Trophoblast cell (in vitro differentiated cells and primary cell): ENCODE measurements at regions not wholly inside any gene's neighbourhood (a gene's known extent, or its start where the extent isn't known, plus 50 kb on each side); places are given as distances from the start of the nearest gene placed in this dataset.

Source experiments
- DNase-seq, 2 donors: peaks; one replicate each; pipeline ENCODE4 v3.0.0-alpha.2; 2016
- H2AFZ ChIP-seq: 2 replicates; pipeline ENCODE4 v1.6.1; 2013; ENCODE audit warnings: low read length, moderate library complexity, mild to moderate bottlenecking; ENCODE audit not compliant: insufficient read depth, poor library complexity
- H2AK5ac ChIP-seq: 2 replicates; pipeline ENCODE4 v1.6.1; 2013; ENCODE audit warnings: mild to moderate bottlenecking, low read length
- H2BK120ac ChIP-seq: 2 replicates; pipeline ENCODE4 v1.6.1; 2013; ENCODE audit warnings: low read length, mild to moderate bottlenecking, moderate library complexity; ENCODE audit not compliant: insufficient read depth, poor library complexity
- H2BK12ac ChIP-seq: 2 replicates; pipeline ENCODE4 v1.6.1; 2013; ENCODE audit warnings: mild to moderate bottlenecking, low read length, moderate library complexity
- H2BK5ac ChIP-seq: 2 replicates; pipeline ENCODE4 v1.6.1; 2013; ENCODE audit warnings: low read length, low read depth, moderate library complexity, mild to moderate bottlenecking; ENCODE audit not compliant: poor library complexity
- H3K14ac ChIP-seq: 2 replicates; pipeline ENCODE4 v1.6.1; 2013; ENCODE audit warnings: mild to moderate bottlenecking, low read length
- H3K18ac ChIP-seq: 2 replicates; pipeline ENCODE4 v1.6.1; 2013; ENCODE audit warnings: mild to moderate bottlenecking, low read length
- H3K23ac ChIP-seq: 2 replicates; pipeline ENCODE4 v1.6.1; 2013; ENCODE audit warnings: low read length
- H3K27ac ChIP-seq: 2 replicates; pipeline ENCODE4 v1.5.1; 2013; ENCODE audit warnings: low read depth, mild to moderate bottlenecking, inconsistent platforms, low read length, moderate library complexity
- H3K27me3 ChIP-seq: 2 replicates; pipeline ENCODE4 v1.6.1; 2013; ENCODE audit warnings: inconsistent platforms, mild to moderate bottlenecking, low read length, moderate library complexity; ENCODE audit not compliant: insufficient read depth
- H3K36me3 ChIP-seq, 2 experiments: 1 replicate in 1 of 2; 2 replicates in 1 of 2; pipeline ENCODE4 v1.6.1; 2013; ENCODE audit warnings: low read length in 2 of 2, mild to moderate bottlenecking in 2 of 2, moderate library complexity in 1 of 2; ENCODE audit not compliant: insufficient read depth in 2 of 2, control insufficient read depth in 1 of 2
- H3K4ac ChIP-seq: 2 replicates; pipeline ENCODE4 v1.6.1; 2013; ENCODE audit warnings: low read depth, mild to moderate bottlenecking, low read length, moderate library complexity
- H3K4me1 ChIP-seq, 2 experiments: 1 replicate in 1 of 2; 2 replicates in 1 of 2; pipeline ENCODE4 v1.6.1; 2013; ENCODE audit warnings: low read length in 2 of 2, mild to moderate bottlenecking in 2 of 2, moderate library complexity in 1 of 2; ENCODE audit not compliant: insufficient read depth in 2 of 2, control insufficient read depth in 1 of 2
- H3K4me2 ChIP-seq: 2 replicates; pipeline ENCODE4 v1.6.1; 2013; ENCODE audit warnings: inconsistent platforms, mild to moderate bottlenecking, low read length, moderate library complexity
- H3K4me3 ChIP-seq: 2 replicates; pipeline ENCODE4 v1.5.1; 2013; ENCODE audit warnings: mild to moderate bottlenecking, low read depth, low read length, inconsistent platforms
- H3K79me1 ChIP-seq: one replicate; pipeline ENCODE4 v1.6.1; 2013; ENCODE audit warnings: low read length
- H3K79me2 ChIP-seq: 2 replicates; pipeline ENCODE4 v1.6.1; 2013; ENCODE audit warnings: low read length, mild to moderate bottlenecking; ENCODE audit not compliant: control insufficient read depth, insufficient read depth, poor library complexity
- H3K9ac ChIP-seq: 2 replicates; pipeline ENCODE4 v1.6.1; 2013; ENCODE audit warnings: mild to moderate bottlenecking, low read length
- H3K9me3 ChIP-seq: 2 replicates; pipeline ENCODE4 v1.6.1; 2013; ENCODE audit warnings: low read depth, mild to moderate bottlenecking, control low read depth, inconsistent platforms, low read length; ENCODE audit not compliant: insufficient read depth
- H4K12ac ChIP-seq: 2 replicates; pipeline ENCODE4 v1.6.1; 2013; ENCODE audit warnings: low read depth, mild to moderate bottlenecking, low read length, moderate library complexity
- H4K8ac ChIP-seq: 2 replicates; pipeline ENCODE4 v1.6.1; 2013; ENCODE audit warnings: low read depth, mild to moderate bottlenecking, low read length, moderate library complexity
- H4K91ac ChIP-seq: one replicate; pipeline ENCODE4 v1.6.1; 2013; ENCODE audit warnings: low read depth, mild to moderate bottlenecking, low read length, moderate library complexity
- WGBS: extraction: QIAGEN DNeasy Blood & Tissue Kit; methylation state at CpG from one replicate; pipeline ENCODE4 v1.1.7; 2013; ENCODE audit warnings: missing lambda C conversion rate; ENCODE audit not compliant: insufficient read length, insufficient coverage; ENCODE audit errors: extremely low coverage; 5-methylcytosine and 5-hydroxymethylcytosine counted together

- no peak for DNase-seq
- Histone ChIP-seq H3K9me3 (no peaks in the 10 kb centered on the region), H4K91ac (no peak overlapping the region), H3K23ac (no peak overlapping the region), H2AFZ (no peak overlapping the region), H4K8ac (no peak overlapping the region), H3K18ac (no peak overlapping the region), H3K4me1 (no peaks in the 10 kb centered on the region), H3K27me3 (no peaks in the 10 kb centered on the region), H3K4me3 (no peak overlapping the region), H3K4ac (no peak overlapping the region), H2AK5ac (no peak overlapping the region), H2BK120ac (no peak overlapping the region), H4K12ac (no peak overlapping the region), H3K4me2 (no peak overlapping the region), H3K14ac (no peak overlapping the region), H3K9ac (no peak overlapping the region), H3K79me2 (no peaks in the 10 kb centered on the region), H2BK12ac (no peak overlapping the region), H3K27ac (no peak overlapping the region), H2BK5ac (no peak overlapping the region), H3K79me1 (no peaks in the 10 kb centered on the region), H3K36me3 (no peaks in the 10 kb centered on the region)
- WGBS = no CpG with 5 or more reads among the region's 4 CpGs
Measured at GRCh38 chr5:5540065-5540464, 117.6 kb downstream of the ICE1 start.
